HepG2 (cell line): ENCODE measurements at regions not wholly inside any gene's neighbourhood (a gene's known extent, or its start where the extent isn't known, plus 50 kb on each side); places are given as distances from the start of the nearest gene placed in this dataset.

ENCODE experiments used
- EZH2 ChIP-seq: conservative IDR thresholded peaks from 2 replicates; pipeline ENCODE4 v1.6.1; 2012; ENCODE audit warnings: mild to moderate bottlenecking, low read depth, low read length, moderate library complexity
- JUND ChIP-seq: sonication (generic); formaldehyde crosslinking; IDR thresholded peaks from 2 replicates; pipeline ENCODE4 v1.8.0; 2022; ENCODE audit warnings: mild to moderate bottlenecking, missing genetic modification reagents
- POLR2A ChIP-seq, 2 experiments: IDR thresholded peaks; 2 replicates each; pipeline ENCODE4 v1.6.1; 2011; ENCODE audit warnings: low read depth in 2 of 2, low read length in 2 of 2, mild to moderate bottlenecking in 1 of 2, moderate library complexity in 1 of 2; ENCODE audit not compliant: insufficient read depth in 1 of 2
- ZNF274 ChIP-seq: sonication (generic); formaldehyde crosslinking; IDR thresholded peaks from 2 replicates; pipeline ENCODE4 v1.5.1; 2020; ENCODE audit warnings: mild to moderate bottlenecking, missing genetic modification reagents
- ZNF431 ChIP-seq: sonication (generic); formaldehyde crosslinking; IDR thresholded peaks from 2 replicates; pipeline ENCODE4 v1.9.0; 2022; ENCODE audit warnings: missing genetic modification reagents, low read depth, mild to moderate bottlenecking, borderline replicate concordance
- TF ChIP-seq, protein P1 (sequence below): sonication (generic); formaldehyde crosslinking; IDR thresholded peaks from 2 replicates; pipeline ENCODE4 v1.5.1; 2020; ENCODE audit warnings: mild to moderate bottlenecking, missing genetic modification reagents, borderline replicate concordance
- TF ChIP-seq, protein P2 (sequence below): IDR thresholded peaks from 2 replicates; pipeline ENCODE4 v1.6.1; 2016; ENCODE audit warnings: low read depth, borderline replicate concordance

DNA sequence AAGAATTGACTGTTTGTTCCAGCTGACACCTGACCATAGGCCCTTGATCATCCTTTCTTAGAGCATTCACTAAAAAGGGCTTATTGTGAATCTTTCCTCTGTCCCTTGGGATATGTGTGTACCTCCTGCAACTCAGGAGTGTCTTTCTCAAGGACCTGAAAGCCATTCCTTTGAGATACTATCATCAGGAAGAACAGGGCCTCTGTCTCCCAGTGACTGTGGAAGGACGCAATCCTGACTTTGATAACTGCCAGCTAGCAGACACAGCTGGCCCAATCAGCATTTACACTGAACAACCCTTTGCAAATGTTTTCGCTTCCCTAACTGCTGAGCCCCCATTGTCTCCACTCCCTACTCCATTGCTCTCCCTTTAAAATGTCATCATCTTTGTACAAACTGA lies 144.4 kb downstream of the RMI1 start:
- TF ChIP-seq ZNF431 (CRISPR knock-in tag) (no peak), POLR2A (IDR thresholded peaks at IDR 0.05; ENCODE audit: insufficient read depth in 1 of 2, low read depth in 2 of 2, low read length in 2 of 2) (no peak), EZH2 (no peak), JUND (CRISPR knock-in tag) (no peak), ZNF274 (CRISPR knock-in tag) (no peak)
- TF ChIP-seq, protein P1, sequence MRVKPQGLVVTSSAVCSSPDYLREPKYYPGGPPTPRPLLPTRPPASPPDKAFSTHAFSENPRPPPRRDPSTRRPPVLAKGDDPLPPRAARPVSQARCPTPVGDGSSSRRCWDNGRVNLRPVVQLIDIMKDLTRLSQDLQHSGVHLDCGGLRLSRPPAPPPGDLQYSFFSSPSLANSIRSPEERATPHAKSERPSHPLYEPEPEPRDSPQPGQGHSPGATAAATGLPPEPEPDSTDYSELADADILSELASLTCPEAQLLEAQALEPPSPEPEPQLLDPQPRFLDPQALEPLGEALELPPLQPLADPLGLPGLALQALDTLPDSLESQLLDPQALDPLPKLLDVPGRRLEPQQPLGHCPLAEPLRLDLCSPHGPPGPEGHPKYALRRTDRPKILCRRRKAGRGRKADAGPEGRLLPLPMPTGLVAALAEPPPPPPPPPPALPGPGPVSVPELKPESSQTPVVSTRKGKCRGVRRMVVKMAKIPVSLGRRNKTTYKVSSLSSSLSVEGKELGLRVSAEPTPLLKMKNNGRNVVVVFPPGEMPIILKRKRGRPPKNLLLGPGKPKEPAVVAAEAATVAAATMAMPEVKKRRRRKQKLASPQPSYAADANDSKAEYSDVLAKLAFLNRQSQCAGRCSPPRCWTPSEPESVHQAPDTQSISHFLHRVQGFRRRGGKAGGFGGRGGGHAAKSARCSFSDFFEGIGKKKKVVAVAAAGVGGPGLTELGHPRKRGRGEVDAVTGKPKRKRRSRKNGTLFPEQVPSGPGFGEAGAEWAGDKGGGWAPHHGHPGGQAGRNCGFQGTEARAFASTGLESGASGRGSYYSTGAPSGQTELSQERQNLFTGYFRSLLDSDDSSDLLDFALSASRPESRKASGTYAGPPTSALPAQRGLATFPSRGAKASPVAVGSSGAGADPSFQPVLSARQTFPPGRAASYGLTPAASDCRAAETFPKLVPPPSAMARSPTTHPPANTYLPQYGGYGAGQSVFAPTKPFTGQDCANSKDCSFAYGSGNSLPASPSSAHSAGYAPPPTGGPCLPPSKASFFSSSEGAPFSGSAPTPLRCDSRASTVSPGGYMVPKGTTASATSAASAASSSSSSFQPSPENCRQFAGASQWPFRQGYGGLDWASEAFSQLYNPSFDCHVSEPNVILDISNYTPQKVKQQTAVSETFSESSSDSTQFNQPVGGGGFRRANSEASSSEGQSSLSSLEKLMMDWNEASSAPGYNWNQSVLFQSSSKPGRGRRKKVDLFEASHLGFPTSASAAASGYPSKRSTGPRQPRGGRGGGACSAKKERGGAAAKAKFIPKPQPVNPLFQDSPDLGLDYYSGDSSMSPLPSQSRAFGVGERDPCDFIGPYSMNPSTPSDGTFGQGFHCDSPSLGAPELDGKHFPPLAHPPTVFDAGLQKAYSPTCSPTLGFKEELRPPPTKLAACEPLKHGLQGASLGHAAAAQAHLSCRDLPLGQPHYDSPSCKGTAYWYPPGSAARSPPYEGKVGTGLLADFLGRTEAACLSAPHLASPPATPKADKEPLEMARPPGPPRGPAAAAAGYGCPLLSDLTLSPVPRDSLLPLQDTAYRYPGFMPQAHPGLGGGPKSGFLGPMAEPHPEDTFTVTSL (CRISPR knock-in tag): no peak
- TF ChIP-seq, protein P2, sequence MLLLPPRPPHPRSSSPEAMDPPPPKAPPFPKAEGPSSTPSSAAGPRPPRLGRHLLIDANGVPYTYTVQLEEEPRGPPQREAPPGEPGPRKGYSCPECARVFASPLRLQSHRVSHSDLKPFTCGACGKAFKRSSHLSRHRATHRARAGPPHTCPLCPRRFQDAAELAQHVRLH: no peak
